Gastrocnemius medialis (tissue), 4 donors: ENCODE measurements at regions not wholly inside any gene's neighbourhood (a gene's known extent, or its start where the extent isn't known, plus 50 kb on each side); places are given as distances from the start of the nearest gene placed in this dataset.

Experiments used
- ATAC-seq, 2 donors: fragments of 150-250 bp; one replicate each; pipeline ENCODE4 v1.9.1; 2016
- DNase-seq, 2 donors: peaks; one replicate each; pipeline ENCODE4 v3.0.0-alpha.2; 2019
- H3K27ac ChIP-seq, 4 donors: fragments of 200-600 bp; sonication (generic); 1 replicate in 1 of 4; 2 replicates in 3 of 4; pipeline ENCODE4 v1.5.1; 2016 to 2018; ENCODE audit warnings: mild to moderate bottlenecking in 2 of 4, moderate library complexity in 1 of 4
- H3K27me3 ChIP-seq, 3 donors: fragments of 200-600 bp; sonication (generic) in 2 of 3; 1 replicate in 1 of 3; 2 replicates in 2 of 3; pipeline versions ENCODE4 v1.5.1 to v1.6.0; 2016 to 2019; ENCODE audit warnings: mild to moderate bottlenecking in 1 of 3, moderate library complexity in 1 of 3
- H3K36me3 ChIP-seq, 2 donors: fragments of 200-600 bp; sonication (generic) in 1 of 2; one replicate each; pipeline ENCODE4 v1.5.1; 2017 to 2018
- H3K4me1 ChIP-seq, 2 donors: fragments of 200-600 bp; sonication (generic) in 1 of 2; one replicate each; pipeline ENCODE4 v1.5.1; 2016 to 2017; ENCODE audit warnings: mild to moderate bottlenecking in 2 of 2
- H3K4me3 ChIP-seq, 4 donors: fragments of 200-600 bp; sonication (generic) in 3 of 4; 1 replicate in 1 of 4; 2 replicates in 3 of 4; pipeline ENCODE4 v1.5.1; 2016 to 2019; ENCODE audit warnings: mild to moderate bottlenecking in 2 of 4
- H3K9me3 ChIP-seq, 3 donors: fragments of 200-600 bp; sonication (generic) in 2 of 3; 1 replicate in 1 of 3; 2 replicates in 2 of 3; pipeline ENCODE4 v1.5.1; 2016 to 2019
- POLR2A ChIP-seq, 2 donors: fragments of 450-650 bp; IDR thresholded peaks; one replicate each; pipeline ENCODE4 v1.6.1; 2017; ENCODE audit warnings: antibody characterized with exemption in 2 of 2, mild to moderate bottlenecking in 2 of 2, moderate library complexity in 2 of 2
- in situ Hi-C, 4 donors: fragments of 200-750 bp; cut with MboI; loops; one replicate each; pipeline versions ENCODE4 v1.15.0 to v1.8.0; 2017; ENCODE audit warnings: low sequenced_read_pairs in 4 of 4
- intact Hi-C: fragments of 100-400 bp; cut with DNase I; formaldehyde crosslinking; loops from one replicate; pipeline ENCODE4 v1.15.1; 2023; ENCODE audit warnings: low total_unique reads
- TF ChIP-seq, protein P1 (sequence below), 5 experiments: fragments of 450-650 bp in 3 of 5; fragments of 200-600 bp in 2 of 5; sonication (generic) in 2 of 5; IDR thresholded peaks in 4 of 5; conservative IDR thresholded peaks in 1 of 5; 1 replicate in 4 of 5; 2 replicates in 1 of 5; pipeline ENCODE4 v1.5.1; 2016 to 2019; ENCODE audit warnings: antibody characterized with exemption in 5 of 5, mild to moderate bottlenecking in 3 of 5, moderate library complexity in 3 of 5

DNA sequence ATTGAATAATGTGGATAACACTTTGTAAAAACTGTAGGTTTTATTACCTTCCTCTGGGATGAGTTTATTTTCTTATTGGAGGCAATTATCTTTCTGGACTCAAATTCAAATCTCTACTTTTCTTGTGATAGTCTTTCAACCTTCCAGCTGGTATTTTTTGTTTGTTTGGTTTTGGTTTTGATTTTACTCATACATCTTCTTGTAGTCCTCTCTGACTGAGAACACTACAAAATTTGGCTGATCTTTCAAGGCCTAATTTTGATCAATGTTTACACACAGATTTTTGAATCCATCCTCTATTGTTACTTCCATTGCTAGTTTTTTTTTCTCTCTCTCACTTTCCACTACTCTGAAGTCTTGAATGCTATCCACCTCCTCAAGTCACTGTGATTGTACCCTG lies 303.8 kb upstream of the NECTIN3 start:
- H3K4me1 ChIP-seq: no peaks in the 10 kb centered on the region
- no peaks in the 10 kb centered on the region for H3K9me3 ChIP-seq
- no peaks in the 10 kb centered on the region for H3K27me3 ChIP-seq
- in situ Hi-C loops: no loop called here
- intact Hi-C loops: no loop called here
- DNase-seq (no peak), ATAC-seq (no peak)
- TF ChIP-seq POLR2A (IDR thresholded peaks at IDR 0.05): no peak
- TF ChIP-seq, protein P1, sequence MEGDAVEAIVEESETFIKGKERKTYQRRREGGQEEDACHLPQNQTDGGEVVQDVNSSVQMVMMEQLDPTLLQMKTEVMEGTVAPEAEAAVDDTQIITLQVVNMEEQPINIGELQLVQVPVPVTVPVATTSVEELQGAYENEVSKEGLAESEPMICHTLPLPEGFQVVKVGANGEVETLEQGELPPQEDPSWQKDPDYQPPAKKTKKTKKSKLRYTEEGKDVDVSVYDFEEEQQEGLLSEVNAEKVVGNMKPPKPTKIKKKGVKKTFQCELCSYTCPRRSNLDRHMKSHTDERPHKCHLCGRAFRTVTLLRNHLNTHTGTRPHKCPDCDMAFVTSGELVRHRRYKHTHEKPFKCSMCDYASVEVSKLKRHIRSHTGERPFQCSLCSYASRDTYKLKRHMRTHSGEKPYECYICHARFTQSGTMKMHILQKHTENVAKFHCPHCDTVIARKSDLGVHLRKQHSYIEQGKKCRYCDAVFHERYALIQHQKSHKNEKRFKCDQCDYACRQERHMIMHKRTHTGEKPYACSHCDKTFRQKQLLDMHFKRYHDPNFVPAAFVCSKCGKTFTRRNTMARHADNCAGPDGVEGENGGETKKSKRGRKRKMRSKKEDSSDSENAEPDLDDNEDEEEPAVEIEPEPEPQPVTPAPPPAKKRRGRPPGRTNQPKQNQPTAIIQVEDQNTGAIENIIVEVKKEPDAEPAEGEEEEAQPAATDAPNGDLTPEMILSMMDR (IDR thresholded peaks at IDR 0.05 in 4 of 5, conservative IDR thresholded peaks at IDR 0.05 in 1 of 5): no peak
- no peaks in the 10 kb centered on the region for H3K36me3 ChIP-seq
- H3K27ac ChIP-seq: no peak overlapping the region
- H3K4me3 ChIP-seq: no peak overlapping the region

DNA sequence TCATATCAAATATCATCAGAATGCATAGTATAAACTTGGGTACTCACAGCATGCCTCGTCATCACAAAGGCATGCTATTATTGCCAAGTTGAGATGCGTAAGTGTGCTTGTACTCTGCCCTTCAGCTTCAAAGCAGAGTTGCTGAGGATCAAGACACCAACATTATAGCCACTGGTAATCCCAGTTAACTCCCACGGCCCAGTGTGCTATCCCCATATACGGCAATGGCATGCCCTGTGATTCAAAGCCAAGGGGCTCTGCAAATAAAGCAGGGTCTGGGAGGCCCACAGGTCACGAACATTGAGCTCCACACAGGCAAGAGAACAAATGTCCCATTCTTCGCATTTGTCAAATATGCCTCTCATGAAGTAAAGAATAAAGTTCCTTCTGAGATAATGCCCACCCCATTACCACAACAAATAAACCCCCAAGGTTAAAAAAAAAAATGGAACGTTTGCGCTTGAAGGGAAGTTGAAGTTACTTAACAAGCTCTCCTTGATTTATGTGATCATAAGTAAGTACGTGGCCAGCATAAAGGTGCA lies 298.1 kb upstream of the NECTIN3 start:
- DNase-seq (no peak), ATAC-seq (no peak)
- in situ Hi-C loops (no loop called here), intact Hi-C loops (no loop called here)
- Histone ChIP-seq H3K4me1 (no peaks in the 10 kb centered on the region), H3K27me3 (no peaks in the 10 kb centered on the region), H3K27ac (no peak overlapping the region), H3K36me3 (no peaks in the 10 kb centered on the region), H3K9me3 (no peaks in the 10 kb centered on the region), H3K4me3 (no peak overlapping the region)
- no peak for TF ChIP-seq POLR2A (IDR thresholded peaks at IDR 0.05)
- TF ChIP-seq, protein P1 (IDR thresholded peaks at IDR 0.05 in 4 of 5, conservative IDR thresholded peaks at IDR 0.05 in 1 of 5): no peak

DNA sequence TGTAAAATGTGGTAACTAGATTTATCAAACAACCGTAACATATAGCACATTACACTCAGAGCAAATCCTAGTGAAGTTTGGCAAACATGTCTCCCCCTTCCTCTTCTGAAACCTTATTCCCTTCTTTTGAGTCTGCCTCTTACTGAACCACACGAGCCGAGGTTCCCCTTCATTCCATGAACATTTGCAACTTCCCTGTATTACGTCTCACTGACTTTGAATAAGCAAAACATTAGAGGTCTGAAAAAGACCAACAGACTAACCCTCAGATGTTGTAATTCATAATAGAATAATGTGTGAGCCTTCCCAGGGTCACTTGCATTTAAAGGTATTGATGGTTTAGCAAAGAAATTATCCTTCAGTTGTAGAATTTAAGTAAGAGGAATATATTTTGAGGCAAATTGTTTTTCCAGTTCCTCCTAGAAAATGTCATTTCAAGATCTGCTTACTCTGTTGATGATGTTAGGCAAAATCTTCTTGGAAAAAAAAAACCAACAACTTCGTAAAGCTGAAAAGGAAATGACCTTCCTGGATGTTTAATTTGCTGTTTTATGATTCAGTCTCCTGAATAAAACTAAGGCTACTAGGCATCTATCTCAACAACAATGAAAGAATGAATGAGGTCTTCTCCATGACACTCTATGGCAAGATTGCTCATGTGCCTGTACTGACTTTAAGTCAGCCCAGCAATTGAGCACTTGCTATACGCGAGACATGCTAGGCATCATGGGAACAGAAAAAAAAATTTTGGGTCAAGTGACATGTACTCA lies 296.9 kb upstream of the NECTIN3 start:
- in situ Hi-C loops: no loop called here
- Histone ChIP-seq H3K27ac (no peak overlapping the region), H3K27me3 (no peaks in the 10 kb centered on the region), H3K9me3 (no peaks in the 10 kb centered on the region), H3K4me3 (no peak overlapping the region), H3K36me3 (no peaks in the 10 kb centered on the region), H3K4me1 (no peaks in the 10 kb centered on the region)
- ATAC-seq: no peak
- no peak for DNase-seq
- intact Hi-C loops: no loop called here
- no peak for TF ChIP-seq POLR2A (IDR thresholded peaks at IDR 0.05)
- TF ChIP-seq, protein P1 (IDR thresholded peaks at IDR 0.05 in 4 of 5, conservative IDR thresholded peaks at IDR 0.05 in 1 of 5): no peak

DNA sequence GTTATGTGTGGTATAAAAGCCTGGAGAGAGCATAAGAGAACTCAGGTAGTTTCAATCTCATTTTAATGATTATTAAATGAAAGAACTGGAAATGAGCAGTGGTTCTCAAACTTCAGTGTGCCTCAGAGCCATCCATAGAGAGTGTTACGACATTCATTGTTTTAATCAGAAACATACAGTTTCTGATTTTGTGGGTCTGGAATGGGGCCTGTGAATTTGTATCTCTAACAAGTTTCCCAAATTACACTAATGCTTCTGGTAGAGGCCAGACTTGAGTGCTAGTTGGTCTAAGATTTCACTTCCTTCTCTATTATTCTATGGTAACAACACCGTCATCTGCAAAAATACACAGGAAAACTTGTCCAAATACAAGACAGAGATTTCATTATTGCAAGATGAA lies 292.0 kb upstream of the NECTIN3 start:
- no peaks in the 10 kb centered on the region for H3K27me3 ChIP-seq
- no peak overlapping the region for H3K4me3 ChIP-seq
- intact Hi-C loops: no loop called here
- in situ Hi-C loops: no loop called here
- TF ChIP-seq, protein P1 (IDR thresholded peaks at IDR 0.05 in 4 of 5, conservative IDR thresholded peaks at IDR 0.05 in 1 of 5): no peak
- TF ChIP-seq POLR2A (IDR thresholded peaks at IDR 0.05): no peak
- DNase-seq (no peak), ATAC-seq (no peak)
- H3K9me3 ChIP-seq: no peaks in the 10 kb centered on the region
- no peaks in the 10 kb centered on the region for H3K36me3 ChIP-seq
- H3K27ac ChIP-seq: no peak overlapping the region
- no peaks in the 10 kb centered on the region for H3K4me1 ChIP-seq
